ENCODE measurements at regions not wholly inside any gene's neighbourhood (a gene's known extent, or its start where the extent isn't known, plus 50 kb on each side); places are given as distances from the start of the nearest gene placed in this dataset.

- no peak for DNase-seq (ENCODE audit: low read depth)
Observed at GRCh38 chr6:145486306-145486705, 249.0 kb downstream of the EPM2A start.

GRCh38 chr6:145489583-145489982, 245.7 kb downstream of the EPM2A start:
- no peak for DNase-seq (ENCODE audit: low read depth)

- no peak for DNase-seq (ENCODE audit: low read depth)
Observed at GRCh38 chr6:145490068-145490467, 245.3 kb downstream of the EPM2A start.

- DNase-seq (ENCODE audit: low read depth): no peak
Observed at GRCh38 chr6:145491126-145491525, 244.2 kb downstream of the EPM2A start.

GRCh38 chr6:145497006-145497405, 238.3 kb downstream of the EPM2A start:
- no peak for DNase-seq (ENCODE audit: low read depth)

GRCh38 chr6:145498425-145498824, 236.9 kb downstream of the EPM2A start:
- DNase-seq (ENCODE audit: low read depth): no peak

- DNase-seq (ENCODE audit: low read depth): no peak
Observed at GRCh38 chr6:145502416-145502815, 232.9 kb downstream of the EPM2A start.

- no peak for DNase-seq (ENCODE audit: low read depth)
Observed at GRCh38 chr6:145506136-145506535, 229.2 kb downstream of the EPM2A start.

GRCh38 chr6:145506565-145506964, 228.8 kb downstream of the EPM2A start:
- no peak for DNase-seq (ENCODE audit: low read depth)

DNA sequence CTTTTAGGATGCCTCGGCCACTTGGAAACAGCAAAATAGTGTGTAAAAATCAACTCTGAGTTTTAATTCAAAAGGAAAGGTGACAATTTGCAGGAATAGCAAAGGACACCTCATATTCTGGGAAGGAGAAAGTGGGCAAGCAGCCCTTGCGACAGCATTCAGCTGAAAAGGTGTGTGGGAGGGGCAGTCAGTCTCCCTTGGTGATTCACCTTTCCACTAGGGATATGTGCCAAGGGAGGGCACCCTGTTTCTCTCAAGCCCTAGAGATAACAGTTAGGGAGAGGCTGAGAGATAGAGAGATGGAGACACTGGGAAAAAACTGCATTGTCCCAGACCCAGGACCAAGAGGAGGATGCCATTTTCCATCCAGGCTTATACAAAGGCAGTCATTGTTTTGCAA, 228.1 kb downstream of the EPM2A start:
- DNase-seq (ENCODE audit: low read depth): no peak

DNA sequence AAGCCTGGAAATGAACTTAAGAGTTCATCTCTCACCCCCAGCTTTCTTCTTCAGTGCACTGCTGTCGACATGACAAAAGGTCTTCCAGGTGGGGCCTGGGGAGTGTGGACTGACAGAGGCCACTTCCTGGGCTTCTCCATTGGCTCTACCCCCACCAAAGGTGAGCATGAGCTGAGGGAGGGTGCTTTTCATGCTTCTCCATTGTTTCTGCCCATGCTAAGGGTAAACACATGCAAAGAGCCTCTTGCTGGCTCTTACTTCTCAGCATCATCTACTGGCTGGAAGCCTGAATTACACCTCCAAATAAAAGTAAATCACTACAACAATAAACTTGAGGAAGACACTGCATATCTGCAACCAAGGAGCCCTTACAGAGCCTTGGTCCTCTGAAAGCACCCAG, 227.2 kb downstream of the EPM2A start:
- no peak for DNase-seq (ENCODE audit: low read depth)

DNA sequence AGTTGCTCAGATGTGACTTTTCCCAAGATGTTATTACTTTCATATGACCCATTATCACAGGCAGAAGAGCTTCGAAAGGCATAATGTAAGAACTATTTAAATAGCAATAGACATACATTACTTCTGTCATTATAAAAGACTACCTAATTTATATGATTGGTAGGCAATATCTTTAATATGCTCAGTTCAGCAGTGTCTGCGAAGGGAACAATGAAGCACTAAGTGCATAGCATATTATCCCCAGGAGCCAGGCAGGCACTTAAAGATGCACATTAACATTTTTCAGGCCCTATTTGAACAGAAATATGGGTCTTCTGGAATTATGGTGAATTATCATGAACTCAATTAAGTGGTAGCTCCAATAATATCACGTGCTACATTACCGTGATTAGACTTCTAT, 217.8 kb downstream of the EPM2A start:
- DNase-seq (ENCODE audit: low read depth): no peak

GRCh38 chr6:145525038-145525437, 210.3 kb downstream of the EPM2A start:
- no peak for DNase-seq (ENCODE audit: low read depth)

DNA sequence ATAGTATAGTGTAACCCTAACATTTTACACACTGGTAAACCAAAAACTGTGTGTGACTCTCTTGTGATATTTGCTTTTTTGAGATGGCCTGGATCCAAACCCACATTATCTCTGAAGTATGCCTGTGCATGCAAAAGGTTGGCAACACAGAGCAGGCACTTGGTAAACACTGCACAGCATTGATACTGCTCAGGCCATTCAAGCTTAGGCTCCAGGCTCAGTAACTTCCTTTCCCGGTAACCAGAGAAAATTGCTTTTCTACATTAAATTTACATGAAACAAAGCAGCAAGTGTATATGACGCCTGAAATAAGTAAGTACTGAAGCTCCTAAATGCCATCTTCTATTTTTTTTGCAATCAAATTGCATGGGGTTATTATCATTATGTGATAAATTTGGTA, 205.7 kb downstream of the EPM2A start:
- no peak for DNase-seq (ENCODE audit: low read depth)

- DNase-seq (ENCODE audit: low read depth): no peak
Observed at GRCh38 chr6:145530454-145530853, 204.9 kb downstream of the EPM2A start.

DNA sequence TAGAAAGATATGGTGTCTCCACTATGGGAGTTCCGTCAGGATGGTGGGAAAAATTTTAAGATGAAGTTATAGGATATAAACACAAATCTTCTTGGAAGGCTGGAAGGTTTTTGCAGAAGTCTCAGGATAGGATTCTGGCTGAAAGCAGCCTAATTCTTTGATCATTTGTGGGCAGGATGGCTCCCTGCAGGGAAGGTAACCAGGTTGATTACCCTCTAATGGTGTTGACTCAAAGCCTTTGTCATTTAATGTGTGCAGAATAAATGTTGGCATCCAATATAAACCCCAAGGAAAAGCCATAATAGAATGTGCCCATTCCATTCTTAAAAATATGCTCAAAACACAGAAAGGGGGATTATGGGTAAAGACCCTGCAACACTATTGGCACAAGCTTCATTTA, 204.3 kb downstream of the EPM2A start:
- no peak for DNase-seq (ENCODE audit: low read depth)

GRCh38 chr6:145531822-145532221, 203.5 kb downstream of the EPM2A start:
- no peak for DNase-seq (ENCODE audit: low read depth)

DNA sequence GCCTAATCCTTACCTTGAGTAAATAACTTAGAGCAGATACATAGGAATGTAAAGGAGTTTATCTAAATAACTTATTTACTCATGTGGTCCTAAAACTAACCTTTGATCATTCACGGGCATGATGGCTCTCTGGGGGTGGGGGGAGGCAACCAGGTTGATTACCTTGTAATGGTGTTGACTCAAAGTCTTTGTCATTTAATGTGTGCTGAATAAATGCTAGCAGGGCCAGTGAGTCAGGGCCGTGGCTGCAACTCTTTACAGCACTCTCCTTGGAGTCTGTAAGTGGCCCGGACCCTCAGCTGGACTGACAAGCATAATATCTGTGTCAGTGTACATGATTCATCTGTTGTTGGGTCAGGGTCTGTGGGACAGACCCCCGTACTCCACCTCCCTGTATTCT, 203.0 kb downstream of the EPM2A start:
- DNase-seq (ENCODE audit: low read depth): no peak

DNA sequence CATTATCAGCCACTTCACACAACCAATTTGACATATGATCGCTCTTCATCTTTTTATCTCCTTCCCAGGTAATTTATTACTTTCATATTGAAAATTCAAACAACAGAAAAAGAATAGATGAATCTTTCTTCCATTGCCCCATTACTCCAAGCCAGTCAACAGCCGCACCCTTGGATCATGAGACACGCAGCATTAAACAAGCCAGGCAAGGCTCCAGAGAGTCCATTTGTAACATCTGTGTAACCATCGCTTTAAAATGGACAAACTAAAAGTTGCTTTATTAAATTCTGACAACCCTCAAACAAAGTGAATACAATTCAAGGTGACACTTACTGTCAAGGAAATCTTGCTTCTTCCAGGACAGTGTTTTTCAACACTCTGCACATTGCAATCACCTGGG, 200.3 kb downstream of the EPM2A start:
- DNase-seq (ENCODE audit: low read depth): no peak

DNA sequence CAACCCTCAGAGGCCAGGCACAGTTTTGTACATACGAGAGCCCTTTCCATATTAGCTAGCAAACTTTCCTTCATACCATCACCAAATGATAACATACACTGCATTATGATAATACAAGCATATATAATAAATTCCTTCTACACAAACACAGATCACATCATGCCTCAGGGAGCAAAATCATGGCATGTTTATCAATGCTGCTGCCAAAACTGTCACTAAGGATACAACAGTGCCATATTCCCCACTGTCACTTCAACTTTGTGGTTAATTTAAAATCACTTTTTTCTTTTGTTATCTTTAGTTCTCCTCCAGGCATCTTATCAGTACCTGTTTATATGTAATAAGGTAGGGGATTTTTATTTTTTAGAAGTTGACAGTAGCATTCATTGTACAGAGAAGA, 196.3 kb downstream of the EPM2A start:
- no peak for DNase-seq (ENCODE audit: low read depth)

DNA sequence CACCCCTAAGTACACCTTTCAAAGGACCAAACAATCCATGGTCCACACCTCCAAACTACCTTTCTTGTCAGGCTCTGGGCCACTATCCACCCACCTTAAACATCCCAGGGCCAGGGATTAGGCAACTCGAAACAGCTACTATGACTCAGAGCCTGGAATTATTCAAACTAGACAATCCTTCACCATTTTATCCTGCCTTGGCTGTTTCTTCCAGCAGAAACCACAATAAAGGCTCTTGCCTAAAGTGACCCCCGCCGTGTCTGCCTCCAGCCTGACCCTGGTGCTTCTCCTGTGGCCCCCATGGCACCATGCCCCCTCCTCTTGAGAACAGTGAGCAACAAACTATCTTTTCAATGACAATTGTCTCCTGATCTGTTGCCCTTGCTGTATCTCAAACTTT, 195.5 kb downstream of the EPM2A start:
- no peak for DNase-seq (ENCODE audit: low read depth)

- no peak for DNase-seq (ENCODE audit: low read depth)
Observed at GRCh38 chr6:145540741-145541140, 194.6 kb downstream of the EPM2A start.

DNA sequence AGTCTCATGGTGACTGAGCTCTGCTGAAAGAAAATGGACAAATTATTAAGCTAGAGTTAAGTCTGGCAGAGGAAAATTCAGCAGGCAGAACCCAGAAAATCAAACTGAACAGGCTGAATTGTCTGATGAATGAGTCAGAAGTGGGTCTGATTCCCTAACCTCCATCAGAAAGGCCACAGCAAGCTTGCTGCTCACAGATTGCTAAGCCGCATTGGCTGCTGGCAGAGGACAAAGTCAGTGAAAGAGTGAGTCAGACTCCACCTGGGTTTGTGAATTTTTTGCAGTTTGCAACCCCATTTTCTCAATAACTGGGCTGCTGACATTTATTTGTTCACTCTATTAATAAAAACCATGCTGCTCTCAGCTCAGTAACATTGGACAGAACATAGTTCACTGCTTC, 191.3 kb downstream of the EPM2A start:
- DNase-seq (ENCODE audit: low read depth): no peak

DNA sequence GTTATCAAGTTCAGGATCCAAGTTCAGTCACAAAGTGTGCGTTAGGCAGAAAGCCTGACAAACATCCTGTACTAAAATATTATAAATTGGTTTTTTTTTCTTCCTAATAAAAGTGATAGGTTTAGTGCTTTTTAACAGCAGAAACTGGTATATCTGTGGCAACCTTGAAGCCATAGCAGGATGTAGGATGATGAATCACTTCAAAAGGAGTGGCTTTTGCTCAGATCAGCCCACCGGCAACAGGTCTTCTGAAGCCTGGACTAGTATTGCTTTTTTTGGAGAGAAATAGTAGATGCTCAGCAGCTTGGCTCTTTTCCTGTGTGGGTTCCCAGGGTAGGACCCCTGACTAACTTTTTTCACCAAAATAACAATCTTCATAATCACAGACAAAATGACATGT, 190.8 kb downstream of the EPM2A start:
- no peak for DNase-seq (ENCODE audit: low read depth)

DNA sequence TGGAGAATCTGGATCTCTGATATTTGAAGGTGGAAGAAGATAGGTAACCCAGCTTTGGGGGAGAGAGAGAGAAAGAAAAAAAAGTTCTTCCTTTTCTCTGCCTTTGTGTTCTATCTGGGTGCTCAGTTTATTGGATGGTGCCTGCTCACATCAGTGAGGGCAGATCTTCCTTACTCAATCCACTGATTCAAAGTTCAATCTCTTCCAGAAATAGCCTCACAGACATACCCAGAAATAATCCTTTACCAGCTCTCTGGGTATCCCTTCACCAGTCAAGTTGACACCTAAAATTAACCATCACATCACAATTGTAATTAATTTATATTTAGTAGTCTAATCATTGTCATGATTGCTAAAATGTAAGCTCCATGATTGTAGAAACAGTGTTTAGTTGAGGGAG, 189.1 kb downstream of the EPM2A start:
- no peak for DNase-seq (ENCODE audit: low read depth)
